ENCODE measurements at regions not wholly inside any gene's neighbourhood (a gene's known extent, or its start where the extent isn't known, plus 50 kb on each side); places are given as distances from the start of the nearest gene placed in this dataset.

DNA sequence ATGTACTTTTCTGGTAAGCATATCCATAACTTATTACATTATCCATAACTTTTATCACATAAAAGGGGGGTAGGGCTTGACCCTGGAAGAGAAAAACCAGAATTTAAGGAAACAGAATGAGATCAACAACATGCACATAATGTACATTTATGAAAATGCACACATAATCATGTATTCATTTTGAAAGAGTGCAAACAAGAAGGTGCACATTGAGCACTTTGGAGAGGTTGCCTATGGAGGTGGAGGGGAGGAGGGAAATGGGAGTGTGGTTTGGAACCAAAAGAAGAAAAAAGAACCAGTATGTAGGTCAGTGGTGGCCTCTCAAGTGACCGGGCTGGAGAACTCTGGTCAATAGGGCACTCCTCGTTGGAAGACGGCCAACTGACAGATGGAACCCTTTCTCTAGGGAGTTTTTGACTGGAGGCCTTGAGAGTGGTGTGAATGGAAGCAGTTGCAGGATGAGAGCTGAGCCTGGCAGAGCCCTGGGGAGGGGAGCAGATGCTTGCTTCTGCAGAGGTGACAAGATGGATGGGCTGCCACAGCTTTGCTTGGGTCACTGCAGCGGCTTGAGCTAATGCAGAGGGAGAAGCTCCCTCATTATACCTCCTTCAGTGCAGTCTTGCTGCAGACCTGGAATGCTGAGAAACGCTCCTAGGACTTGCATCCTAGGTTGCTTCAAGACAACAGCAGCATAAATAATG is 192.7 kb downstream of the SEC23IP start:
- Histone ChIP-seq H2AFZ (no peak overlapping the region), H3K4me3 (no peak overlapping the region), H3K4me1 (ENCODE audit: insufficient read depth) (no peaks in the 10 kb centered on the region), H3K36me3 (replicated peaks; ENCODE audit: insufficient read depth, low read depth) (no peaks in the 10 kb centered on the region), H3K27ac (no peak overlapping the region), H3K79me2 (no peaks in the 10 kb centered on the region), H3K9me2 (replicated peaks; ENCODE audit: insufficient read depth) (no peaks in the 10 kb centered on the region), H3K4me2 (no peak overlapping the region), H4K20me1 (ENCODE audit: insufficient read depth, poor library complexity, severe bottlenecking) (no peaks in the 10 kb centered on the region), H3K9me3 (ENCODE audit: low read depth) (no peaks in the 10 kb centered on the region), H3K27me3 (no peaks in the 10 kb centered on the region)
- DNase-seq (ENCODE audit: low spot score) = no peak
- WGBS (ENCODE audit: low lambda C conversion rate, missing lambda C conversion rate) = 74% methylated on average over 5 of the region's 5 CpGs
- no peak for TF ChIP-seq EZH2 (IDR thresholded peaks at IDR 0.05; ENCODE audit: borderline replicate concordance)
- TF ChIP-seq EZH2phosphoT487 (IDR thresholded peaks at IDR 0.05; ENCODE audit: low read depth, severe bottlenecking, unreplicated experiment) = no peak
- TF ChIP-seq, protein P1, sequence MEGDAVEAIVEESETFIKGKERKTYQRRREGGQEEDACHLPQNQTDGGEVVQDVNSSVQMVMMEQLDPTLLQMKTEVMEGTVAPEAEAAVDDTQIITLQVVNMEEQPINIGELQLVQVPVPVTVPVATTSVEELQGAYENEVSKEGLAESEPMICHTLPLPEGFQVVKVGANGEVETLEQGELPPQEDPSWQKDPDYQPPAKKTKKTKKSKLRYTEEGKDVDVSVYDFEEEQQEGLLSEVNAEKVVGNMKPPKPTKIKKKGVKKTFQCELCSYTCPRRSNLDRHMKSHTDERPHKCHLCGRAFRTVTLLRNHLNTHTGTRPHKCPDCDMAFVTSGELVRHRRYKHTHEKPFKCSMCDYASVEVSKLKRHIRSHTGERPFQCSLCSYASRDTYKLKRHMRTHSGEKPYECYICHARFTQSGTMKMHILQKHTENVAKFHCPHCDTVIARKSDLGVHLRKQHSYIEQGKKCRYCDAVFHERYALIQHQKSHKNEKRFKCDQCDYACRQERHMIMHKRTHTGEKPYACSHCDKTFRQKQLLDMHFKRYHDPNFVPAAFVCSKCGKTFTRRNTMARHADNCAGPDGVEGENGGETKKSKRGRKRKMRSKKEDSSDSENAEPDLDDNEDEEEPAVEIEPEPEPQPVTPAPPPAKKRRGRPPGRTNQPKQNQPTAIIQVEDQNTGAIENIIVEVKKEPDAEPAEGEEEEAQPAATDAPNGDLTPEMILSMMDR (IDR thresholded peaks at IDR 0.05; ENCODE audit: poor library complexity) = no peak

DNA sequence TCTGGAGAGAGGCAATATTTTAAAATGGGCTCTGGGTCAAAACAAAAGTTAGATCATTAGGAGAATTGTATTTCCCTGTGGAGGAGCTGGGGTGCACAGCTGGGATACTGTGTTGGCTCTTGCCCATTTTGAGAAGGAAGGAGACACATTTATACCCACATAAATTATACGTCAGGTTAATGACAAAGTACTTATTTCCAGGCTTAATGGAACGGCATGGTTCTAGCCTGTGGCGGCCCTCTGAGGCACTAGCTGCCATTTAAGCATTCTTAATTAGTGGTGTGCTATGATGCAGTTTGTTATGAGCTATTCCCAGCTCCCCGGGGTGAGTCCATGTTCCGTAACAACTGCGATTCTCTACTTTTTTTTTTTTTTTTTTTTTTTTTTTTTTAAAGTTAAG is 193.5 kb downstream of the SEC23IP start:
- Histone ChIP-seq H3K9me3 (ENCODE audit: low read depth) (no peaks in the 10 kb centered on the region), H3K4me3 (no peak overlapping the region), H2AFZ (no peak overlapping the region), H3K27me3 (no peaks in the 10 kb centered on the region), H3K79me2 (no peaks in the 10 kb centered on the region), H3K27ac (no peak overlapping the region), H3K4me1 (ENCODE audit: insufficient read depth) (no peaks in the 10 kb centered on the region), H4K20me1 (ENCODE audit: insufficient read depth, poor library complexity, severe bottlenecking) (no peaks in the 10 kb centered on the region), H3K4me2 (no peak overlapping the region), H3K36me3 (replicated peaks; ENCODE audit: insufficient read depth, low read depth) (no peaks in the 10 kb centered on the region), H3K9me2 (replicated peaks; ENCODE audit: insufficient read depth) (no peaks in the 10 kb centered on the region)
- 69% methylated on average over 6 of the region's 6 CpGs for WGBS (ENCODE audit: low lambda C conversion rate, missing lambda C conversion rate)
- no peak for DNase-seq (ENCODE audit: low spot score)
- TF ChIP-seq EZH2phosphoT487 (IDR thresholded peaks at IDR 0.05; ENCODE audit: low read depth, severe bottlenecking, unreplicated experiment) (no peak), EZH2 (IDR thresholded peaks at IDR 0.05; ENCODE audit: borderline replicate concordance) (no peak)
- TF ChIP-seq, protein P1 (IDR thresholded peaks at IDR 0.05; ENCODE audit: poor library complexity) = no peak

DNA sequence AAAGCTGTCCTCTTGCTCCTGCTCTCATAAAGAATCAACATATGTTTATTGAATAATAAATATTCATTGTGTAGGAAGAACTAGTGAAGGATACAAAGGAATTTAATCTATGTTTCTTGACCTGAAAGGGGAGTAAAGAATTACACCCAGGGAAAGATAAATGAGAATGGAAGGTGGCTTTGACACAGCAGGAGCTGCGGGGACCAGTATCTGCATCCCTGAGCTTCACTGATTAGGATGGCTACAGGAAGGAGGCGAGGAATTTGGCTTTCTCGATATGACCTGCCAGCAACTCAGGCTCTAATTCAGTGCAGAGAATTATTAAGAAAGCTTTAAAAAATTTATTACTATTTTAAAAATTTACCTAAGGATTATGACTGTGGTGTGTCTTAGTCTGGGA is 194.6 kb downstream of the SEC23IP start:
- TF ChIP-seq EZH2 (IDR thresholded peaks at IDR 0.05; ENCODE audit: borderline replicate concordance) (no peak), EZH2phosphoT487 (IDR thresholded peaks at IDR 0.05; ENCODE audit: low read depth, severe bottlenecking, unreplicated experiment) (no peak)
- TF ChIP-seq, protein P1 (IDR thresholded peaks at IDR 0.05; ENCODE audit: poor library complexity) = no peak
- 60% methylated on average over 3 of the region's 3 CpGs for WGBS (ENCODE audit: low lambda C conversion rate, missing lambda C conversion rate)
- H3K9me3 ChIP-seq (ENCODE audit: low read depth) = no peaks in the 10 kb centered on the region
- H2AFZ ChIP-seq = no peak overlapping the region
- H3K4me2 ChIP-seq = no peak overlapping the region
- H3K79me2 ChIP-seq = no peaks in the 10 kb centered on the region
- no peaks in the 10 kb centered on the region for H3K27me3 ChIP-seq
- H3K4me1 ChIP-seq (ENCODE audit: insufficient read depth) = no peaks in the 10 kb centered on the region
- no peaks in the 10 kb centered on the region for H3K9me2 ChIP-seq (replicated peaks; ENCODE audit: insufficient read depth)
- H3K36me3 ChIP-seq (replicated peaks; ENCODE audit: insufficient read depth, low read depth) = no peaks in the 10 kb centered on the region
- H4K20me1 ChIP-seq (ENCODE audit: insufficient read depth, poor library complexity, severe bottlenecking) = no peaks in the 10 kb centered on the region
- no peak for DNase-seq (ENCODE audit: low spot score)
- H3K4me3 ChIP-seq = no peak overlapping the region
- no peak overlapping the region for H3K27ac ChIP-seq
